GM12891 (cell line): ENCODE measurements at regions not wholly inside any gene's neighbourhood (a gene's known extent, or its start where the extent isn't known, plus 50 kb on each side); places are given as distances from the start of the nearest gene placed in this dataset.

Source experiments
- DNase-seq: peaks from one replicate; pipeline ENCODE4 v3.0.0; 2011; ENCODE audit warnings: low spot score; ENCODE audit not compliant: insufficient read length
- FAIRE-seq: peaks from 2 replicates; lab custom pipeline; 2011; peaks lifted over from hg19 to GRCh38; lab: Jason Lieb, UNC
- PAX5 ChIP-seq: IDR thresholded peaks from 2 replicates; pipeline ENCODE4 v1.6.1; 2011; ENCODE audit warnings: low read length, moderate library complexity, mild to moderate bottlenecking; ENCODE audit not compliant: insufficient read depth, severe bottlenecking
- POLR2A ChIP-seq: IDR thresholded peaks from 2 replicates; pipeline ENCODE4 v1.6.1; 2011; ENCODE audit warnings: low read depth, low read length, control low read depth
- POLR2AphosphoS5 ChIP-seq: IDR thresholded peaks from 2 replicates; pipeline ENCODE4 v1.6.1; 2011; ENCODE audit warnings: low read depth, low read length, control low read depth
- POU2F2 ChIP-seq: IDR thresholded peaks from 2 replicates; pipeline ENCODE4 v1.6.1; 2011; ENCODE audit warnings: low read depth, mild to moderate bottlenecking, control low read depth, low read length, moderate library complexity
- SPI1 ChIP-seq: IDR thresholded peaks from 2 replicates; pipeline ENCODE4 v1.6.1; 2011; ENCODE audit warnings: low read depth, low read length, control low read depth
- TAF1 ChIP-seq: IDR thresholded peaks from 2 replicates; pipeline ENCODE4 v1.6.1; 2011; ENCODE audit warnings: low read depth, low read length, control low read depth

GRCh38 chr13:90768116-90768515 is 579.4 kb upstream of the MIR17HG start:
- DNase-seq: no peak
- TF ChIP-seq POLR2AphosphoS5 (no peak), TAF1 (no peak), PAX5 (no peak), SPI1 (no peak), POLR2A (no peak), POU2F2 (no peak)
- no peak for FAIRE-seq

- FAIRE-seq (no peak), DNase-seq (no peak)
- no peak for TF ChIP-seq PAX5
- no peak for TF ChIP-seq POLR2AphosphoS5
Observed at GRCh38 chr13:90769387-90769786, 578.1 kb upstream of the MIR17HG start.

GRCh38 chr13:90770334-90770733 is 577.2 kb upstream of the MIR17HG start:
- no peak for FAIRE-seq
- no peak for DNase-seq
- TF ChIP-seq POU2F2: no peak
- no peak for TF ChIP-seq SPI1
- no peak for TF ChIP-seq POLR2A
- TF ChIP-seq TAF1: no peak
- no peak for TF ChIP-seq PAX5
- TF ChIP-seq POLR2AphosphoS5: no peak

GRCh38 chr13:90773681-90774080 is 573.8 kb upstream of the MIR17HG start:
- TF ChIP-seq POLR2A (no peak), SPI1 (no peak), POLR2AphosphoS5 (no peak), POU2F2 (no peak), TAF1 (no peak), PAX5 (no peak)
- DNase-seq (no peak), FAIRE-seq (no peak)

GRCh38 chr13:90776051-90776748 is 571.3 kb upstream of the MIR17HG start:
- TF ChIP-seq POU2F2: no peak
- no peak for TF ChIP-seq PAX5
- no peak for TF ChIP-seq POLR2AphosphoS5
- TF ChIP-seq SPI1: no peak
- no peak for TF ChIP-seq TAF1
- no peak for TF ChIP-seq POLR2A
- FAIRE-seq (no peak), DNase-seq (no peak)

- FAIRE-seq: no peak
- DNase-seq: no peak
- no peak for TF ChIP-seq SPI1
- no peak for TF ChIP-seq PAX5
- no peak for TF ChIP-seq POLR2AphosphoS5
- no peak for TF ChIP-seq TAF1
- no peak for TF ChIP-seq POLR2A
- no peak for TF ChIP-seq POU2F2
Observed at GRCh38 chr13:90783273-90783672, 564.2 kb upstream of the MIR17HG start.

GRCh38 chr13:90787007-90787406 is 560.5 kb upstream of the MIR17HG start:
- no peak for TF ChIP-seq POLR2A
- TF ChIP-seq SPI1: no peak
- no peak for TF ChIP-seq PAX5
- TF ChIP-seq POU2F2: no peak
- no peak for TF ChIP-seq POLR2AphosphoS5
- no peak for TF ChIP-seq TAF1
- DNase-seq (no peak), FAIRE-seq (no peak)

- FAIRE-seq (no peak), DNase-seq (no peak)
- TF ChIP-seq POLR2AphosphoS5 (no peak), TAF1 (no peak), POLR2A (no peak), PAX5 (no peak), POU2F2 (no peak), SPI1 (no peak)
Observed at GRCh38 chr13:90792335-90792734, 555.2 kb upstream of the MIR17HG start.

GRCh38 chr13:90793261-90793820 is 554.1 kb upstream of the MIR17HG start:
- no peak for DNase-seq

GRCh38 chr13:90796474-90796873 is 551.0 kb upstream of the MIR17HG start:
- FAIRE-seq: no peak
- TF ChIP-seq POLR2A: no peak
- TF ChIP-seq TAF1: no peak
- TF ChIP-seq PAX5: no peak
- no peak for TF ChIP-seq POU2F2
- no peak for TF ChIP-seq POLR2AphosphoS5
- TF ChIP-seq SPI1: no peak
- DNase-seq: no peak

More at GRCh38 chr13:90793261-90793820, 554.1 kb upstream of the MIR17HG start:
- TF ChIP-seq POLR2AphosphoS5: no peak
- TF ChIP-seq POLR2A: no peak
- FAIRE-seq: no peak

GRCh38 chr13:90797335-90797734 is 550.2 kb upstream of the MIR17HG start:
- no peak for TF ChIP-seq POLR2AphosphoS5
- no peak for TF ChIP-seq PAX5
- no peak for TF ChIP-seq POU2F2
- no peak for TF ChIP-seq TAF1
- FAIRE-seq (no peak), DNase-seq (no peak)
